ENCODE measurements at regions not wholly inside any gene's neighbourhood (a gene's known extent, or its start where the extent isn't known, plus 50 kb on each side); places are given as distances from the start of the nearest gene placed in this dataset.

GRCh38 chr3:148588291-148588690 lies 109.4 kb upstream of the AGTR1 start:
- no peak for TF ChIP-seq CTCF (IDR thresholded peaks at IDR 0.05)
- no peak for DNase-seq (ENCODE audit: low spot score)
- no peak for ATAC-seq (ENCODE audit: low FRiP score)

GRCh38 chr3:148591525-148591924 lies 106.2 kb upstream of the AGTR1 start:
- DNase-seq (ENCODE audit: low spot score) (no peak), ATAC-seq (ENCODE audit: low FRiP score) (no peak)
- TF ChIP-seq CTCF (IDR thresholded peaks at IDR 0.05): no peak

- no peak for DNase-seq (ENCODE audit: low spot score)
- no peak for TF ChIP-seq CTCF (IDR thresholded peaks at IDR 0.05)
- ATAC-seq (ENCODE audit: low FRiP score): no peak
Observed at GRCh38 chr3:148598619-148599018, 99.1 kb upstream of the AGTR1 start.

GRCh38 chr3:148599481-148599880 lies 98.2 kb upstream of the AGTR1 start:
- no peak for TF ChIP-seq CTCF (IDR thresholded peaks at IDR 0.05)
- ATAC-seq (ENCODE audit: low FRiP score) (no peak), DNase-seq (ENCODE audit: low spot score) (no peak)

- TF ChIP-seq CTCF (IDR thresholded peaks at IDR 0.05): no peak
- ATAC-seq (ENCODE audit: low FRiP score) (no peak), DNase-seq (ENCODE audit: low spot score) (no peak)
Observed at GRCh38 chr3:148600440-148600839, 97.3 kb upstream of the AGTR1 start.

- TF ChIP-seq CTCF (IDR thresholded peaks at IDR 0.05): no peak
- no peak for DNase-seq (ENCODE audit: low spot score)
- no peak for ATAC-seq (ENCODE audit: low FRiP score)
Observed at GRCh38 chr3:148600902-148601765, 96.6 kb upstream of the AGTR1 start.
